H9 (cell line): ENCODE measurements at regions not wholly inside any gene's neighbourhood (a gene's known extent, or its start where the extent isn't known, plus 50 kb on each side); places are given as distances from the start of the nearest gene placed in this dataset.

ENCODE experiments used
- DNase-seq: peaks from one replicate; pipeline ENCODE4 v3.0.0-alpha.2; 2017
- H2AFZ ChIP-seq: one replicate; pipeline ENCODE4 v1.6.1; 2013; ENCODE audit warnings: mild to moderate bottlenecking, low read length, control low read depth, moderate library complexity
- H2AK5ac ChIP-seq: 2 replicates; pipeline ENCODE4 v1.6.1; 2013; ENCODE audit warnings: low read length, control low read depth, mixed read lengths; ENCODE audit not compliant: insufficient read length
- H2BK120ac ChIP-seq: one replicate; pipeline ENCODE4 v1.6.1; 2013; ENCODE audit warnings: low read depth, mild to moderate bottlenecking, low read length, control low read depth, inconsistent platforms; ENCODE audit not compliant: poor library complexity, severe bottlenecking
- H2BK12ac ChIP-seq: 2 replicates; pipeline ENCODE4 v1.6.1; 2013; ENCODE audit warnings: low read length, control low read depth, mixed read lengths, low read depth; ENCODE audit not compliant: insufficient read length
- H2BK15ac ChIP-seq: 2 replicates; pipeline ENCODE4 v1.6.1; 2013; ENCODE audit warnings: low read depth, low read length, control low read depth
- H2BK20ac ChIP-seq: one replicate; pipeline ENCODE4 v1.6.1; 2013; ENCODE audit warnings: low read depth, mild to moderate bottlenecking, low read length, control low read depth, inconsistent platforms; ENCODE audit not compliant: poor library complexity, severe bottlenecking
- H2BK5ac ChIP-seq: 2 replicates; pipeline ENCODE4 v1.6.1; 2013; ENCODE audit warnings: low read length, control low read depth, mixed read lengths; ENCODE audit not compliant: insufficient read length
- H3K14ac ChIP-seq: 2 replicates; pipeline ENCODE4 v1.6.1; 2013; ENCODE audit warnings: low read length, control low read depth; ENCODE audit not compliant: insufficient read depth
- H3K18ac ChIP-seq: 2 replicates; pipeline ENCODE4 v1.6.1; 2013; ENCODE audit warnings: low read depth, mild to moderate bottlenecking, mixed read lengths, low read length, control low read depth; ENCODE audit not compliant: insufficient read length
- H3K23ac ChIP-seq: 2 replicates; pipeline ENCODE4 v1.6.1; 2013; ENCODE audit warnings: low read length, control low read depth, mixed read lengths, low read depth; ENCODE audit not compliant: insufficient read length
- H3K23me2 ChIP-seq: 2 replicates; pipeline ENCODE4 v1.6.1; 2013; ENCODE audit warnings: low read depth, mild to moderate bottlenecking, mixed read lengths, low read length, control low read depth; ENCODE audit not compliant: insufficient read length, poor library complexity, severe bottlenecking
- H3K27ac ChIP-seq: 2 replicates; pipeline ENCODE4 v1.5.1; 2013; ENCODE audit warnings: low read length, control low read depth, mixed read lengths, low read depth; ENCODE audit not compliant: insufficient read length
- H3K27me3 ChIP-seq: 2 replicates; pipeline ENCODE4 v1.6.1; 2013; ENCODE audit warnings: low read length, control low read depth, inconsistent platforms; ENCODE audit not compliant: insufficient read depth
- H3K4ac ChIP-seq: 2 replicates; pipeline ENCODE4 v1.6.1; 2013; ENCODE audit warnings: low read depth, mild to moderate bottlenecking, control low read depth, inconsistent platforms, low read length, moderate library complexity
- H3K4me1 ChIP-seq: 2 replicates; pipeline ENCODE4 v1.6.1; 2013; ENCODE audit warnings: low read length, control low read depth, inconsistent platforms; ENCODE audit not compliant: insufficient read depth
- H3K4me2 ChIP-seq: 2 replicates; pipeline ENCODE4 v1.6.1; 2013; ENCODE audit warnings: low read length, control low read depth, mixed read lengths; ENCODE audit not compliant: insufficient read length, insufficient read depth
- H3K56ac ChIP-seq: 2 replicates; pipeline ENCODE4 v1.6.1; 2013; ENCODE audit warnings: low read depth, mild to moderate bottlenecking, mixed read lengths, low read length, control low read depth; ENCODE audit not compliant: insufficient read length
- H3K79me1 ChIP-seq: 2 replicates; pipeline ENCODE4 v1.6.1; 2013; ENCODE audit warnings: low read depth, mild to moderate bottlenecking, moderate library complexity, low read length, control low read depth, inconsistent platforms; ENCODE audit not compliant: insufficient read depth, poor library complexity, severe bottlenecking
- H3K79me2 ChIP-seq: 2 replicates; pipeline ENCODE4 v1.6.1; 2013; ENCODE audit warnings: low read length, control low read depth, inconsistent platforms; ENCODE audit not compliant: insufficient read depth
- H3K9ac ChIP-seq: 2 replicates; pipeline ENCODE4 v1.6.1; 2013; ENCODE audit warnings: low read length, control low read depth, mixed read lengths; ENCODE audit not compliant: insufficient read length; ENCODE audit errors: extremely low read depth
- H3K9me3 ChIP-seq: one replicate; pipeline ENCODE4 v1.6.1; 2013; ENCODE audit warnings: low read depth, low read length, inconsistent platforms; ENCODE audit not compliant: control insufficient read depth
- H3T11ph ChIP-seq: one replicate; pipeline ENCODE4 v1.6.1; 2013; ENCODE audit warnings: mild to moderate bottlenecking, low read length, control low read depth, inconsistent platforms
- H4K20me1 ChIP-seq: one replicate; pipeline ENCODE4 v1.6.1; 2013; ENCODE audit not compliant: control insufficient read depth, insufficient read length, insufficient read depth
- H4K5ac ChIP-seq: 2 replicates; pipeline ENCODE4 v1.6.1; 2013; ENCODE audit warnings: low read depth, mild to moderate bottlenecking, mixed read lengths, low read length, control low read depth; ENCODE audit not compliant: insufficient read length
- H4K8ac ChIP-seq: replicated peaks from 2 replicates; pipeline ENCODE4 v1.6.1; 2013; ENCODE audit warnings: low read length, control low read depth, mixed read lengths, low read depth; ENCODE audit not compliant: insufficient read length
- H4K91ac ChIP-seq: 2 replicates; pipeline ENCODE4 v1.6.1; 2013; ENCODE audit warnings: low read depth, mild to moderate bottlenecking, moderate library complexity, mixed read lengths, low read length, control low read depth; ENCODE audit not compliant: insufficient read length
- H3K27ac Mint-ChIP-seq, 3 experiments: 2 replicates in 2 of 3; 3 replicates in 1 of 3; pipeline ENCODE4 v1.8.0; 2020 to 2021; ENCODE audit warnings: mixed read lengths in 3 of 3, mild to moderate bottlenecking in 1 of 3, moderate library complexity in 1 of 3
- H3K27me3 Mint-ChIP-seq: 2 replicates; pipeline ENCODE4 v1.8.0; 2021; ENCODE audit warnings: low read depth, mild to moderate bottlenecking, moderate library complexity, mixed read lengths
- H3K36me3 Mint-ChIP-seq, 3 experiments: 2 replicates in 2 of 3; 3 replicates in 1 of 3; pipeline ENCODE4 v1.8.0; 2020 to 2021; ENCODE audit warnings: low read depth in 3 of 3, mixed read lengths in 3 of 3; ENCODE audit not compliant: insufficient read depth in 1 of 3
- H3K4me1 Mint-ChIP-seq, 2 experiments: 2 replicates each; pipeline ENCODE4 v1.8.0; 2020; ENCODE audit warnings: mixed read lengths in 2 of 2
- H3K4me3 Mint-ChIP-seq, 2 experiments: 2 replicates in 1 of 2; 3 replicates in 1 of 2; pipeline ENCODE4 v1.8.0; 2020 to 2021; ENCODE audit warnings: mild to moderate bottlenecking in 2 of 2, mixed read lengths in 2 of 2, moderate library complexity in 1 of 2
- H3K9me3 Mint-ChIP-seq, 2 experiments: 2 replicates in 1 of 2; 3 replicates in 1 of 2; pipeline ENCODE4 v1.8.0; 2020; ENCODE audit warnings: mild to moderate bottlenecking in 2 of 2, mixed read lengths in 2 of 2, moderate library complexity in 1 of 2
- TF ChIP-seq, protein P1 (sequence below): fragments of 200-600 bp; sonication (generic); conservative IDR thresholded peaks from 3 replicates; pipeline ENCODE4 v1.8.0; 2021; ENCODE audit warnings: antibody characterized with exemption, mild to moderate bottlenecking

DNA sequence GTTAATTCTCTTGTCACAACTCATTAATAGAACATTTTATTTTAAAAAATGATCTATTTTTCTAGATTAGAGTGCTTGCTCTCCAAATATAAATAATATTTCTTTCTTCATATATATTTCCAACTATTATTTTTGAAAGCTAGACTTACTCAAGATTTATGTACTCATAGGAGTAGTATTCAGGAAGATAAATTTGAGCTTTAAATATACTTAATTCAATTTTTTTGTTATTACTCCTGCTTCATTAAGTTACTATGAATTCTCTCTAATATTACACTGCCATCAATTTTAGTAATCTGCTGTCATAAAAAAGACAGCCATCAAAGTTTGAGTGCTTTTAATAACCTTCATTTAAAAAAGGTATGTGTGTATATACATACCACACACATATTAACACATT lies 161.9 kb upstream of the PCDH9 start:
- H3K9me3 Mint-ChIP-seq: no peaks in the 10 kb centered on the region
- no peak overlapping the region for H3K4ac ChIP-seq
- no peak overlapping the region for H3T11ph ChIP-seq
- no peaks in the 10 kb centered on the region for H3K27me3 ChIP-seq
- H3K4me3 Mint-ChIP-seq: no peak overlapping the region
- no peaks in the 10 kb centered on the region for H3K9me3 ChIP-seq
- H3K23ac ChIP-seq: no peak overlapping the region
- H2BK5ac ChIP-seq: no peak overlapping the region
- no peak overlapping the region for H2BK20ac ChIP-seq
- no peaks in the 10 kb centered on the region for H3K79me1 ChIP-seq
- H2BK15ac ChIP-seq: no peak overlapping the region
- no peaks in the 10 kb centered on the region for H3K23me2 ChIP-seq
- H3K4me2 ChIP-seq: no peak overlapping the region
- TF ChIP-seq, protein P1, sequence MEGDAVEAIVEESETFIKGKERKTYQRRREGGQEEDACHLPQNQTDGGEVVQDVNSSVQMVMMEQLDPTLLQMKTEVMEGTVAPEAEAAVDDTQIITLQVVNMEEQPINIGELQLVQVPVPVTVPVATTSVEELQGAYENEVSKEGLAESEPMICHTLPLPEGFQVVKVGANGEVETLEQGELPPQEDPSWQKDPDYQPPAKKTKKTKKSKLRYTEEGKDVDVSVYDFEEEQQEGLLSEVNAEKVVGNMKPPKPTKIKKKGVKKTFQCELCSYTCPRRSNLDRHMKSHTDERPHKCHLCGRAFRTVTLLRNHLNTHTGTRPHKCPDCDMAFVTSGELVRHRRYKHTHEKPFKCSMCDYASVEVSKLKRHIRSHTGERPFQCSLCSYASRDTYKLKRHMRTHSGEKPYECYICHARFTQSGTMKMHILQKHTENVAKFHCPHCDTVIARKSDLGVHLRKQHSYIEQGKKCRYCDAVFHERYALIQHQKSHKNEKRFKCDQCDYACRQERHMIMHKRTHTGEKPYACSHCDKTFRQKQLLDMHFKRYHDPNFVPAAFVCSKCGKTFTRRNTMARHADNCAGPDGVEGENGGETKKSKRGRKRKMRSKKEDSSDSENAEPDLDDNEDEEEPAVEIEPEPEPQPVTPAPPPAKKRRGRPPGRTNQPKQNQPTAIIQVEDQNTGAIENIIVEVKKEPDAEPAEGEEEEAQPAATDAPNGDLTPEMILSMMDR: no peak
- H3K56ac ChIP-seq: no peak overlapping the region
- H3K4me1 Mint-ChIP-seq: no peaks in the 10 kb centered on the region
- H2BK120ac ChIP-seq: no peak overlapping the region
- H3K27me3 Mint-ChIP-seq: no peaks in the 10 kb centered on the region
- DNase-seq: no peak
- no peak overlapping the region for H3K9ac ChIP-seq
- no peaks in the 10 kb centered on the region for H3K36me3 Mint-ChIP-seq
- no peak overlapping the region for H3K14ac ChIP-seq
- H4K8ac ChIP-seq: no peak overlapping the region
- H4K91ac ChIP-seq: no peak overlapping the region
- H2AK5ac ChIP-seq: no peak overlapping the region
- no peaks in the 10 kb centered on the region; the same call in 1 of the 2 replicates for H3K4me1 ChIP-seq
- no peak overlapping the region for H4K5ac ChIP-seq
- no peak overlapping the region for H3K27ac ChIP-seq
- no peaks in the 10 kb centered on the region for H4K20me1 ChIP-seq
- H2AFZ ChIP-seq: no peak overlapping the region
- no peak overlapping the region for H2BK12ac ChIP-seq
- no peaks in the 10 kb centered on the region for H3K79me2 ChIP-seq
- H3K18ac ChIP-seq: no peak overlapping the region
- no peak overlapping the region for H3K27ac Mint-ChIP-seq
